ENCODE measurements at regions not wholly inside any gene's neighbourhood (a gene's known extent, or its start where the extent isn't known, plus 50 kb on each side); places are given as distances from the start of the nearest gene placed in this dataset.

GRCh38 chr10:20958225-20958624, 61.1 kb upstream of the NEBL start:
- H3K18ac ChIP-seq (ENCODE audit: extremely low read depth, low read length) = no peak overlapping the region
- H3K14ac ChIP-seq (ENCODE audit: insufficient read length) = no peak overlapping the region
- H3K23me2 ChIP-seq (ENCODE audit: low read depth, low read length) = no peaks in the 10 kb centered on the region
- no peak overlapping the region for H2AFZ ChIP-seq (ENCODE audit: low read length)
- H3K27me3 ChIP-seq (replicated peaks in 1 of 4; ENCODE audit: control insufficient read depth in 3 of 4, extremely low read depth in 1 of 4, insufficient read depth in 3 of 4, low read length in 3 of 4) = no peaks in the 10 kb centered on the region
- WGBS, 2 experiments (ENCODE audit: extremely low coverage in 1 of 2, insufficient coverage in 1 of 2, insufficient read length in 1 of 2, insufficient replicate concordance in 2 of 2, low coverage in 1 of 2, low lambda C conversion rate in 2 of 2, missing lambda C conversion rate in 1 of 2) = 87% methylated on average over 4 of the region's 4 CpGs; no CpG with 5 or more reads in 1 of the 2 experiments
- no peaks in the 10 kb centered on the region for H4K20me1 ChIP-seq (replicated peaks in 1 of 2; ENCODE audit: control insufficient read depth in 1 of 2, insufficient read depth in 2 of 2, low read length in 2 of 2)
- H3K4ac ChIP-seq (replicated peaks; ENCODE audit: insufficient read length, low read depth, low read length) = no peak overlapping the region
- no peaks in the 10 kb centered on the region for H3K9me3 ChIP-seq (ENCODE audit: insufficient read depth in 2 of 2, low read depth in 1 of 2, low read length in 1 of 2)
- no peak overlapping the region for H4K8ac ChIP-seq (ENCODE audit: extremely low read depth, insufficient read depth, low read length)
- no peak overlapping the region for H2AK5ac ChIP-seq (ENCODE audit: low read depth, low read length)
- no peak overlapping the region for H3K27ac ChIP-seq (ENCODE audit: low read depth, low read length)
- ChIA-PET POLR2A (ENCODE audit: partially characterized antibody) (no interaction called here), CTCF (ENCODE audit: partially characterized antibody) (no interaction called here)
- H4K5ac ChIP-seq (ENCODE audit: insufficient read length, low read depth, low read length) = no peak overlapping the region
- no peak overlapping the region for H2BK20ac ChIP-seq (ENCODE audit: low read length)
- no peak overlapping the region for H2BK5ac ChIP-seq (ENCODE audit: low read depth, low read length)
- no peak for DNase-seq (ENCODE audit: low read depth in 1 of 2, low spot score in 2 of 2)
- H3K4me2 ChIP-seq (ENCODE audit: insufficient read depth in 1 of 2, low read depth in 2 of 2, low read length in 2 of 2) = no peak overlapping the region
- peaks cover 0 to 27% (median 8%) of the 10 kb centered on the region in 4 experiments; a peak in 4 of 7 replicates for H3K4me1 ChIP-seq (replicated peaks in 1 of 4; ENCODE audit: control insufficient read depth in 3 of 4, insufficient read depth in 4 of 4, low read length in 3 of 4)
- no peak overlapping the region for H2BK120ac ChIP-seq (replicated peaks; ENCODE audit: low read depth, low read length)
- no peak overlapping the region for H2BK15ac ChIP-seq (ENCODE audit: low read length)
- no peaks in the 10 kb centered on the region for H3K36me3 ChIP-seq (ENCODE audit: control insufficient read depth in 2 of 4, insufficient read depth in 4 of 4, low read length in 3 of 4)
- H3K56ac ChIP-seq (replicated peaks; ENCODE audit: insufficient read length, low read depth, low read length) = no peak overlapping the region
- H2BK12ac ChIP-seq (ENCODE audit: low read depth, low read length) = no peak overlapping the region
- H3K79me1 ChIP-seq (ENCODE audit: low read depth, low read length) = no peaks in the 10 kb centered on the region
- no peak overlapping the region for H3K4me3 ChIP-seq (ENCODE audit: extremely low read depth in 1 of 4, insufficient read depth in 2 of 4, low read depth in 3 of 4, low read length in 4 of 4)
- no peak overlapping the region for H3K9ac ChIP-seq (replicated peaks in 1 of 4; ENCODE audit: extremely low read depth in 1 of 4, low read depth in 3 of 4, low read length in 3 of 4)
- H3K79me2 ChIP-seq (ENCODE audit: control insufficient read depth in 1 of 2, insufficient read depth in 2 of 2, low read length in 2 of 2) = no peaks in the 10 kb centered on the region
- no peak overlapping the region for H4K91ac ChIP-seq (replicated peaks; ENCODE audit: insufficient read length, low read length)
- FAIRE-seq = no peak
- H3K23ac ChIP-seq (ENCODE audit: insufficient read length) = no peak overlapping the region
- TF ChIP-seq CHD7 (IDR thresholded peaks at IDR 0.05; ENCODE audit: insufficient replicate concordance, low read length) = no peak
